Transverse colon (tissue), 4 donors: ENCODE measurements at regions not wholly inside any gene's neighbourhood (a gene's known extent, or its start where the extent isn't known, plus 50 kb on each side); places are given as distances from the start of the nearest gene placed in this dataset.
"Not testable (repeated sequence)": the region's sequence is repeated elsewhere in the genome, so short reads cannot be mapped to it uniquely, and the experiment has no call there.

Experiments used
- DNase-seq: peaks from one replicate; pipeline ENCODE4 v3.0.0-alpha.2; 2019
- H3K27ac ChIP-seq, 4 donors: fragments of 200-600 bp; sonication (generic); 2 replicates each; pipeline ENCODE4 v1.5.1; 2016 to 2018; ENCODE audit warnings: inconsistent platforms in 4 of 4
- H3K27me3 ChIP-seq: fragments of 200-600 bp; sonication (generic); 2 replicates; pipeline ENCODE4 v1.5.1; 2017; ENCODE audit warnings: inconsistent platforms
- H3K36me3 ChIP-seq, 4 donors: fragments of 200-600 bp; sonication (generic); 2 replicates each; pipeline ENCODE4 v1.5.1; 2017 to 2019; ENCODE audit warnings: inconsistent platforms in 4 of 4
- H3K4me1 ChIP-seq, 4 donors: fragments of 200-600 bp; sonication (generic); 2 replicates each; pipeline ENCODE4 v1.5.1; 2017 to 2020; ENCODE audit warnings: inconsistent platforms in 4 of 4
- H3K4me3 ChIP-seq, 4 donors: fragments of 200-600 bp; sonication (generic); 1 replicate in 1 of 4; 2 replicates in 3 of 4; pipeline versions ENCODE4 v1.5.1 to v1.6.1; 2017 to 2019; ENCODE audit warnings: inconsistent platforms in 4 of 4
- H3K9me3 ChIP-seq, 2 donors: fragments of 200-600 bp; sonication (generic); 2 replicates each; pipeline ENCODE4 v1.5.1; 2017 to 2019; ENCODE audit warnings: inconsistent platforms in 2 of 2
- EP300 ChIP-seq: sonication (generic); formaldehyde crosslinking; IDR thresholded peaks from one replicate; pipeline ENCODE4 v1.6.1; 2017; ENCODE audit warnings: antibody characterized with exemption, low read depth
- POLR2A ChIP-seq: fragments of 450-650 bp; IDR thresholded peaks from one replicate; pipeline ENCODE4 v1.6.1; 2016; ENCODE audit warnings: antibody characterized with exemption, mild to moderate bottlenecking, moderate library complexity
- POLR2AphosphoS5 ChIP-seq, 3 donors: sonication (generic); formaldehyde crosslinking; IDR thresholded peaks; one replicate each; pipeline ENCODE4 v1.6.1; 2016; ENCODE audit warnings: antibody characterized with exemption in 3 of 3
- WGBS, 2 donors: methylation state at CpG; one replicate each; pipeline ENCODE4 v1.1.5; 2018; ENCODE audit warnings: low coverage in 1 of 2; 5-methylcytosine and 5-hydroxymethylcytosine counted together
- in situ Hi-C, 4 donors: fragments of 200-750 bp; cut with MboI; loops; one replicate each; pipeline versions ENCODE4 v1.15.0 to v1.15.1; 2017; ENCODE audit warnings: low sequenced_read_pairs in 3 of 4, low pct_ligation_motif_present in 1 of 4, low pct_unique_long_range_greater_than_20kb in 1 of 4
- intact Hi-C: fragments of 100-400 bp; cut with DNase I; formaldehyde crosslinking; loops from one replicate; pipeline ENCODE4 v1.15.1; 2023; ENCODE audit warnings: low total_unique reads
- TF ChIP-seq, protein P1 (sequence below), 5 experiments: fragments of 200-600 bp in 3 of 5; fragments of 450-650 bp in 2 of 5; sonication (generic) in 3 of 5; IDR thresholded peaks; 1 replicate in 2 of 5; 2 replicates in 3 of 5; pipeline ENCODE4 v1.5.1; 2016 to 2017; ENCODE audit warnings: antibody characterized with exemption in 5 of 5, inconsistent platforms in 3 of 5, mild to moderate bottlenecking in 2 of 5, moderate library complexity in 1 of 5

DNA sequence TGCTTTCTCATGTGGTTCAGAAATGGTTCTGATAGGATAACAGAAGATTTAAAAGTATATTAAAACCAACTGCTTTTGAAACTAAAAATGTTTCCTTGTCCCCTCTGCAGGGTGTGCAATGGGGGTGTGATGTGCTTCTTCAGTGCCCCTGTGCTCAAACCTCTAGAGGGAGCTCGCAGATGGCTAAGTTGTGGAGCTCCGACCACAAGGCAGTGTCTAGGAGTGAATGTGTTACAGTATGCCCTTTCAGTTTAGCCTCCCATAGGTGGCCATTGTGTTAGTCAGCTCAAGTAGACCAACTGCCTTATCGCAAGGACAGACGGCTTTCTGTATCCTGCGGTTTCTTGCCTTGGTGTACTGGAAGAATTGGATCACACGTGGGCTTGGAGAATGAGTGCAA is 130.5 kb downstream of the TENT5D start:
- DNase-seq: no peak
- WGBS, 2 donors: 72% methylated on average over 6 of the region's 6 CpGs; no CpG with 5 or more reads in 1 of the 2 donors
- Histone ChIP-seq H3K27me3 (no peaks in the 10 kb centered on the region), H3K9me3 (no peaks in the 10 kb centered on the region), H3K4me3 (no peak overlapping the region), H3K36me3 (no peaks in the 10 kb centered on the region), H3K27ac (no peak overlapping the region), H3K4me1 (no peaks in the 10 kb centered on the region)
- no peak for TF ChIP-seq EP300
- no peak for TF ChIP-seq POLR2A
- no peak for TF ChIP-seq POLR2AphosphoS5 (IDR thresholded peaks at IDR 0.05)
- TF ChIP-seq, protein P1, sequence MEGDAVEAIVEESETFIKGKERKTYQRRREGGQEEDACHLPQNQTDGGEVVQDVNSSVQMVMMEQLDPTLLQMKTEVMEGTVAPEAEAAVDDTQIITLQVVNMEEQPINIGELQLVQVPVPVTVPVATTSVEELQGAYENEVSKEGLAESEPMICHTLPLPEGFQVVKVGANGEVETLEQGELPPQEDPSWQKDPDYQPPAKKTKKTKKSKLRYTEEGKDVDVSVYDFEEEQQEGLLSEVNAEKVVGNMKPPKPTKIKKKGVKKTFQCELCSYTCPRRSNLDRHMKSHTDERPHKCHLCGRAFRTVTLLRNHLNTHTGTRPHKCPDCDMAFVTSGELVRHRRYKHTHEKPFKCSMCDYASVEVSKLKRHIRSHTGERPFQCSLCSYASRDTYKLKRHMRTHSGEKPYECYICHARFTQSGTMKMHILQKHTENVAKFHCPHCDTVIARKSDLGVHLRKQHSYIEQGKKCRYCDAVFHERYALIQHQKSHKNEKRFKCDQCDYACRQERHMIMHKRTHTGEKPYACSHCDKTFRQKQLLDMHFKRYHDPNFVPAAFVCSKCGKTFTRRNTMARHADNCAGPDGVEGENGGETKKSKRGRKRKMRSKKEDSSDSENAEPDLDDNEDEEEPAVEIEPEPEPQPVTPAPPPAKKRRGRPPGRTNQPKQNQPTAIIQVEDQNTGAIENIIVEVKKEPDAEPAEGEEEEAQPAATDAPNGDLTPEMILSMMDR (IDR thresholded peaks at IDR 0.05): no peak
- in situ Hi-C loops: no loop called here
- intact Hi-C loops: no loop called here

DNA sequence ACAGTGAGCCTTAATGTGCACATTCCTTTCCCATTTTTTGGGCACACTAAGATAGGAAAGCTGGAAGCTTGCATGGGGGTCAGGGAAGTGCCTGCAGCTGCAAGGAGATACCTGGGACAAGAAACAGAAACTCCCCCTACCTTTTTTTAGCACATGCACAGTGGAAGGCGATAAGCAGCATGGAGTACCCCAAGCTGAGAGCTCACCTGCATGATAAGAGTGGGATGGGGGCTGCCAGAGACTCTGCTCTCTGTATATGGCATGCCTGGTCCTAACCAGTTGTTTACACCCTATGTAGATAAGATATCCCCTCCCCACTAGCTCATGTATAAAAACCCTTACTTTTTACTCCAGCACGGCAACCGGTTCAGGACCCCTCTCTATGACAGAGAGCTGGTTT is 135.9 kb downstream of the TENT5D start:
- H3K27me3 ChIP-seq: no peaks in the 10 kb centered on the region
- intact Hi-C loops: no loop called here
- no peaks in the 10 kb centered on the region for H3K4me1 ChIP-seq
- H3K36me3 ChIP-seq: no peaks in the 10 kb centered on the region
- no peak overlapping the region for H3K4me3 ChIP-seq
- in situ Hi-C loops: no loop called here
- no peak for DNase-seq
- H3K27ac ChIP-seq: no peak overlapping the region
- WGBS, 2 donors: 71% methylated on average over 3 of the region's 3 CpGs; no CpG with 5 or more reads in 1 of the 2 donors
- TF ChIP-seq, protein P1 (IDR thresholded peaks at IDR 0.05): no peak
- no peak for TF ChIP-seq EP300
- TF ChIP-seq POLR2A: no peak
- no peak for TF ChIP-seq POLR2AphosphoS5 (IDR thresholded peaks at IDR 0.05)
- H3K9me3 ChIP-seq: no peaks in the 10 kb centered on the region

DNA sequence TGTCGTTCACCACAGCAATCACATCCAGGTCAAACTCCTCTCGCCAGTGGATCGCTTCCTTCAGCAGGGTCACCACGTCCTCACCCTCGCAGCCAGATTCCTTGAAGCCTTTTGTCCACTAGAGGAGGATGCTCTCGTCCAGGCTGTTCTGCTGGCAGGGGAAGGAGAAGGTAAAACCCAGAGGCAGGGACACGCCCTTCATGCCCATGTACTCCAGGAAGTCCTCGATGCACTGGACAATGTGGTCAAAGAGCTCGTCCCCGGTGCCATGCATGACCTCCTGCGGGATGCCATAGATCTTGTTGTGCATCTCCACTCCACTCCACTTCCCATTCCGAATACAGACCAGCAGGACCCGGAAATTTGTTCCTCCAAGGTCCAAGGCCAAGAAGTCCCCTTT is 152.4 kb downstream of the TENT5D start:
- in situ Hi-C loops: no loop called here
- DNase-seq: no peak
- Histone ChIP-seq H3K4me3 (no peak overlapping the region), H3K36me3 (no peaks in the 10 kb centered on the region), H3K4me1 (no peaks in the 10 kb centered on the region), H3K9me3 (no peaks in the 10 kb centered on the region), H3K27me3 (no peaks in the 10 kb centered on the region), H3K27ac (no peak overlapping the region)
- TF ChIP-seq POLR2AphosphoS5 (IDR thresholded peaks at IDR 0.05): no peak
- no peak for TF ChIP-seq EP300
- TF ChIP-seq, protein P1 (IDR thresholded peaks at IDR 0.05): no peak
- TF ChIP-seq POLR2A: no peak
- intact Hi-C loops: no loop called here
- 82% methylated on average over 13 of the region's 13 CpGs; no CpG with 5 or more reads in 1 of the 2 donors for WGBS, 2 donors

DNA sequence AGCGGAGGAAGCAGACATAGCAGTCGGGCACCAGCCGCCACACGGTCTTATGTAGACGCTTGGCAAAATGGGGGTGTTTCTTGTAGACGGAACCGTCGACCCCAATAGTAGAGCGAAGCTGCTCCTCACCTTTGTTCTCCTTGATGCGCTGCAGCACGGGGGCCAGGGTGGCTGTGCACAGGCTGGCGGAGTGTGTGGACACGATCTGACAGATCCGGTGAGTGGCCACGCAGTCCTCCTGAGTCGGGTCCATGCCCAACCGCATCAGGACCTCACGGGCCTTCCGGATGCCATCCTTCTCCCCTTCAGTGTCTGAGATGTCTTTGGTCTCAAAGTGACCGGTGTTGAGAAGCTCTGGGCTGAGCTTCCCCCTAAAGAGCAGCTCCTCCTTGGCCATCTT is 153.0 kb downstream of the TENT5D start:
- Histone ChIP-seq H3K27ac (no peak overlapping the region), H3K4me3 (no peak overlapping the region), H3K36me3 (no peaks in the 10 kb centered on the region), H3K4me1 (no peaks in the 10 kb centered on the region), H3K9me3 (no peaks in the 10 kb centered on the region), H3K27me3 (no peaks in the 10 kb centered on the region)
- no peak for TF ChIP-seq POLR2AphosphoS5 (IDR thresholded peaks at IDR 0.05)
- intact Hi-C loops (no loop called here), in situ Hi-C loops (no loop called here)
- 91% methylated on average over 20 of the region's 20 CpGs; no CpG with 5 or more reads in 1 of the 2 donors for WGBS, 2 donors
- no peak for DNase-seq

DNA sequence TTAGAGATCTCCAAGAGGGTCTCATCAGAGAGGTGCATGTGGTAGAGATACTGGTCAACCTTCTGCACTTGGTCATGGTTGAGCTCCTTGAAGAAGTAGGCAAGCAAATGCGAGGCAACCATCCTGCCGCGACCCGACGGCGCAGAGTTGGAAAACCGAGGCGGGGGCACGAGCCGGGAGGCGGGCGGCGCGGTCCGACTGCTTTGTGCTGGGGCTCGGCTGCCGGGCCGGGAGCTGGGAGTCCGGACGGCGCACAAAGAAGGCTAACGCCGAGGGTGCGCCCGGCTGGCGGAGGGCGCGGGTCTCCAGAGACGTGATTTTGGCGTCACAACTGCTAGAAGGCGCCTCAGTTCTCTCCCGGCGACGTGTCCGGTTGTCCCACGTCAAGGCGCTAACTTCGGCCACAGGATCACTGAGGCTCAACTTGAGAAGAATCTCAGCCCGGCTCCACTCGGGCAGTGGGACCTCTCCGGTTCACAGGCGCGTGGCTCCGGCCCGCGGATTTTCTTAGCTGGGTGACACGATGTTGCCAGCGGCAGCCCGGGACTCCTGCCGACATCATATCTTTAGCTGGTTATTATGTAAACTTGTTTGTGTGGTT is 154.3 kb downstream of the TENT5D start:
- H3K4me1 ChIP-seq, H3K9me3 ChIP-seq, H3K4me3 ChIP-seq, intact Hi-C loops, in situ Hi-C loops, H3K27ac ChIP-seq, H3K36me3 ChIP-seq, DNase-seq, H3K27me3 ChIP-seq: not testable (repeated sequence)
- 95% methylated on average over 50 of the region's 50 CpGs; no CpG with 5 or more reads in 1 of the 2 donors for WGBS, 2 donors
